IMR-90 (cell line): ENCODE measurements at regions not wholly inside any gene's neighbourhood (a gene's known extent, or its start where the extent isn't known, plus 50 kb on each side); places are given as distances from the start of the nearest gene placed in this dataset.
"Not testable (repeated sequence)": the region's sequence is repeated elsewhere in the genome, so short reads cannot be mapped to it uniquely, and the experiment has no call there.

Experiments
- ATAC-seq: fragments of 200-7000 bp; cut with Tn5 transposase; 2 replicates; pipeline ENCODE4 v1.9.1; 2020; ENCODE audit warnings: low read depth, mild to moderate bottlenecking, moderate library complexity
- BruUV-seq: library from RNA; stranded (reverse); fragments of 400-500 nt; replicated peaks from 2 replicates; lab custom pipeline; 2021; lab: Mats Ljungman, UMichigan
- CTCF ChIA-PET: fragments of 300-600 bp; formaldehyde crosslinking; extraction: SDS; loops from one replicate; lab custom pipeline; 2021; ENCODE audit warnings: antibody characterized with exemption; lab: Yijun Ruan, JAX
- POLR2A ChIA-PET: fragments of 300-600 bp; sonication (Branson Sonifier 250); formaldehyde crosslinking; loops from one replicate; lab custom pipeline; 2022; ENCODE audit warnings: antibody characterized with exemption; ENCODE audit not compliant: unreplicated experiment; lab: Charles Lee
- DNase-seq: peaks from one replicate; pipeline ENCODE4 v3.0.0; 2013
- H2AFZ ChIP-seq: replicated peaks from 2 replicates; pipeline ENCODE3; 2013; ENCODE audit warnings: low read length, mild to moderate bottlenecking; ENCODE audit not compliant: poor library complexity
- H2AK5ac ChIP-seq: 2 replicates; pipeline ENCODE4 v1.6.1; 2013; ENCODE audit warnings: low read depth, low read length, inconsistent platforms
- H2AK9ac ChIP-seq: replicated peaks from 2 replicates; pipeline ENCODE3; 2013; ENCODE audit warnings: mild to moderate bottlenecking, low read depth, low read length, moderate library complexity; ENCODE audit not compliant: poor library complexity
- H2BK120ac ChIP-seq: 2 replicates; pipeline ENCODE4 v1.6.1; 2013; ENCODE audit warnings: low read depth, low read length, inconsistent platforms
- H2BK15ac ChIP-seq: 3 replicates; pipeline ENCODE4 v1.6.1; 2013; ENCODE audit warnings: low read depth, low read length, inconsistent platforms
- H2BK20ac ChIP-seq: 2 replicates; pipeline ENCODE4 v1.6.1; 2013; ENCODE audit warnings: low read depth, mild to moderate bottlenecking, inconsistent platforms, low read length, moderate library complexity
- H2BK5ac ChIP-seq: 2 replicates; pipeline ENCODE4 v1.6.1; 2013; ENCODE audit warnings: mild to moderate bottlenecking, low read depth, low read length, inconsistent platforms; ENCODE audit not compliant: poor library complexity, severe bottlenecking
- H3K14ac ChIP-seq: replicated peaks from 2 replicates; pipeline ENCODE4 v1.6.1; 2013; ENCODE audit warnings: low read depth, low read length, inconsistent platforms
- H3K18ac ChIP-seq: 2 replicates; pipeline ENCODE4 v1.6.1; 2013; ENCODE audit warnings: low read depth, low read length, control low read depth
- H3K23ac ChIP-seq: 2 replicates; pipeline ENCODE4 v1.6.1; 2013; ENCODE audit warnings: low read depth, low read length, inconsistent platforms
- H3K27ac ChIP-seq: 2 replicates; pipeline ENCODE4 v1.5.1; 2013; ENCODE audit warnings: mild to moderate bottlenecking, control low read depth, low read length; ENCODE audit not compliant: insufficient read depth
- H3K27me3 ChIP-seq: 2 replicates; pipeline ENCODE4 v1.6.1; 2013; ENCODE audit warnings: low read length; ENCODE audit not compliant: control insufficient read depth, insufficient read depth
- H3K36me3 ChIP-seq: 2 replicates; pipeline ENCODE4 v1.6.1; 2013; ENCODE audit warnings: low read length, mixed read lengths; ENCODE audit not compliant: control insufficient read depth, insufficient read depth
- H3K4ac ChIP-seq: 2 replicates; pipeline ENCODE4 v1.6.1; 2013; ENCODE audit warnings: low read depth, low read length, inconsistent platforms
- H3K4me1 ChIP-seq: 2 replicates; pipeline ENCODE4 v1.6.1; 2013; ENCODE audit warnings: low read length, mixed read lengths; ENCODE audit not compliant: control insufficient read depth, insufficient read depth
- H3K4me2 ChIP-seq: 2 replicates; pipeline ENCODE4 v1.6.1; 2013; ENCODE audit warnings: low read depth, mild to moderate bottlenecking, control low read depth, low read length, moderate library complexity
- H3K4me3 ChIP-seq: 2 replicates; pipeline ENCODE4 v1.5.1; 2013; ENCODE audit warnings: low read depth, mild to moderate bottlenecking, control low read depth, low read length, moderate library complexity; ENCODE audit not compliant: insufficient read depth
- H3K56ac ChIP-seq: 2 replicates; pipeline ENCODE4 v1.6.1; 2013; ENCODE audit warnings: low read length, inconsistent platforms; ENCODE audit not compliant: insufficient read depth; ENCODE audit errors: extremely low read depth
- H3K79me1 ChIP-seq, 2 experiments: 2 replicates each; pipeline ENCODE4 v1.6.1; 2013; ENCODE audit warnings: low read length in 2 of 2, inconsistent platforms in 1 of 2, low read depth in 1 of 2
- H3K9ac ChIP-seq: 2 replicates; pipeline ENCODE4 v1.6.1; 2013; ENCODE audit warnings: low read depth, low read length, control low read depth
- H3K9me1 ChIP-seq: 2 replicates; pipeline ENCODE4 v1.6.1; 2013; ENCODE audit warnings: low read length, inconsistent platforms; ENCODE audit not compliant: insufficient read depth
- H3K9me3 ChIP-seq: 2 replicates; pipeline ENCODE4 v1.6.1; 2013; ENCODE audit warnings: low read length; ENCODE audit not compliant: control insufficient read depth, insufficient read depth
- H4K20me1 ChIP-seq: 2 replicates; pipeline ENCODE4 v1.6.1; 2013; ENCODE audit warnings: low read length, inconsistent platforms; ENCODE audit not compliant: insufficient read depth
- H4K5ac ChIP-seq: 2 replicates; pipeline ENCODE4 v1.6.1; 2013; ENCODE audit warnings: mild to moderate bottlenecking, low read depth, low read length, control low read depth
- H4K8ac ChIP-seq, 2 experiments: 2 replicates each; pipeline ENCODE4 v1.6.1; 2013; ENCODE audit warnings: low read depth in 2 of 2, low read length in 2 of 2, control low read depth in 1 of 2, inconsistent platforms in 1 of 2
- H4K91ac ChIP-seq: 2 replicates; pipeline ENCODE4 v1.6.1; 2013; ENCODE audit warnings: low read depth, low read length, inconsistent platforms; ENCODE audit not compliant: insufficient read depth
- CHD1 ChIP-seq: IDR thresholded peaks from 2 replicates; pipeline ENCODE4 v1.6.1; 2012; ENCODE audit warnings: low read depth, low read length, improper control_type of control experiment
- MAFK ChIP-seq: IDR thresholded peaks from 2 replicates; pipeline ENCODE4 v1.6.1; 2012; ENCODE audit warnings: low read depth, low read length, improper control_type of control experiment
- MXI1 ChIP-seq: IDR thresholded peaks from 2 replicates; pipeline ENCODE4 v1.6.1; 2012; ENCODE audit warnings: low read depth, mild to moderate bottlenecking, low read length, moderate library complexity, borderline replicate concordance
- RAD21 ChIP-seq: IDR thresholded peaks from 2 replicates; pipeline ENCODE4 v1.6.1; 2012; ENCODE audit warnings: low read length, improper control_type of control experiment
- RFX5 ChIP-seq: IDR thresholded peaks from 2 replicates; pipeline ENCODE4 v1.8.0; 2012; ENCODE audit warnings: low read depth, mild to moderate bottlenecking, low read length, moderate library complexity
- SMC3 ChIP-seq: fragments of 150-350 bp; IDR thresholded peaks from 2 replicates; pipeline ENCODE4 v1.6.1; 2016; ENCODE audit warnings: low read depth, mild to moderate bottlenecking, antibody characterized with exemption, low read length, moderate library complexity
- WGBS, 2 experiments: methylation state at CpG; one replicate each; pipeline versions ENCODE4 v1.1.5 to v1.1.7; 2013; ENCODE audit warnings: missing lambda C conversion rate in 2 of 2; ENCODE audit not compliant: insufficient read length in 1 of 2; ENCODE audit errors: extremely low coverage in 2 of 2; 5-methylcytosine and 5-hydroxymethylcytosine counted together
- dilution Hi-C: fragments of 300-500 bp; cut with HindIII; formaldehyde crosslinking; loops from one replicate; pipeline ENCODE4 v1.14.3; 2018; ENCODE audit warnings: low sequenced_read_pairs; ENCODE audit not compliant: unreplicated experiment
- in situ Hi-C: fragments of 300-500 bp; cut with MboI; formaldehyde crosslinking; loops from 3 replicates; pipeline ENCODE4 v1.14.3; 2019; ENCODE audit warnings: low sequenced_read_pairs, inconsistent platforms, mixed read lengths
- intact Hi-C: fragments of 100-400 bp; cut with micrococcal nuclease; formaldehyde crosslinking; loops from 2 replicates; pipeline ENCODE4 v1.10.0; 2022
- TF ChIP-seq, protein P1 (sequence below): fragments of 150-350 bp; IDR thresholded peaks from 2 replicates; pipeline ENCODE4 v1.6.1; 2017; ENCODE audit warnings: mild to moderate bottlenecking, antibody characterized with exemption, low read length, low read depth
- TF ChIP-seq, protein P2 (sequence below): fragments of 150-350 bp; IDR thresholded peaks from 2 replicates; pipeline ENCODE4 v1.6.1; 2016; ENCODE audit warnings: low read depth, mild to moderate bottlenecking, low read length, moderate library complexity, borderline replicate concordance

DNA sequence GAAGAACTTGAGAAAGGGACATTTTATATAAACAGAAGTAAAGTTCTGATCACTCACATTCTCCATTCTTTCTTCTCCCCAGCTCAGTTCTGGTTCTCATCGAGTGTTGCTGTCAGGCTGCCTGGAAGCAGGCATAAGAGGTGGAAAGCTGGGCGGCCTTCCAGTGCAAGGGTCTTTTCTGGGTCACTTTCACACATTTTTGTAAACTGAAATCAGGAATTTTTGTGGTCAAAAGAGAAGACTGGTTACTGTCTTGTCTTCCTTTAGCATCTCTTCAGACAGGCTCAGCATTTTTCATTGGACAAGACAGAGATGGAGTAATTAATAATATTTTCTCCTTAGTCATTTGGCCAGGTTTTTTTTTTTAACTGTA is 93.7 kb downstream of the CTH start:
- no peak overlapping the region for H3K9ac ChIP-seq
- H3K4me1 ChIP-seq, result no peaks in the 10 kb centered on the region
- no peak overlapping the region for H4K5ac ChIP-seq
- H3K23ac ChIP-seq, result no peak overlapping the region
- no peak overlapping the region for H3K4me2 ChIP-seq
- no peak overlapping the region for H3K4ac ChIP-seq
- DNase-seq (peak; percentile 18), ATAC-seq (peak; percentile 37)
- no peak overlapping the region for H3K27ac ChIP-seq
- in situ Hi-C loops, result no loop called here
- H3K9me3 ChIP-seq, result no peaks in the 10 kb centered on the region
- no peak overlapping the region for H3K4me3 ChIP-seq
- dilution Hi-C loops, result no loop called here
- H4K8ac ChIP-seq, result no peak overlapping the region
- H2AK9ac ChIP-seq, result no peak overlapping the region
- no peak overlapping the region for H3K18ac ChIP-seq
- H3K27me3 ChIP-seq, result peaks cover 3% of the 10 kb centered on the region; the same call in 1 of the 2 replicates
- no peak overlapping the region for H3K56ac ChIP-seq
- H3K36me3 ChIP-seq, result no peaks in the 10 kb centered on the region
- no peaks in the 10 kb centered on the region for H3K79me1 ChIP-seq
- WGBS, 2 experiments, result no CpG with 5 or more reads among the region's 2 CpGs
- H3K9me1 ChIP-seq, result no peaks in the 10 kb centered on the region
- no peak overlapping the region for H2BK5ac ChIP-seq
- ChIA-PET POLR2A (interaction anchor here (0.7 kb wide), 1 partner anchor 411 kb away, joined by 4 read pairs; no protein-coding TSS in a partner anchor), CTCF (interaction anchor here (1.3 kb wide), 1 partner anchor 68 kb away, joined by 3 read pairs; no protein-coding TSS in a partner anchor)
- H4K91ac ChIP-seq, result no peak overlapping the region
- H2AFZ ChIP-seq, result no peak overlapping the region
- H2AK5ac ChIP-seq, result no peak overlapping the region
- no peak overlapping the region for H2BK20ac ChIP-seq
- H4K20me1 ChIP-seq, result no peaks in the 10 kb centered on the region
- H2BK15ac ChIP-seq, result no peak overlapping the region
- BruUV-seq, result no TSS peak
- intact Hi-C loops, result no loop called here
- H3K14ac ChIP-seq, result no peak overlapping the region
- TF ChIP-seq CHD1 (no peak), RFX5 (no peak), MXI1 (no peak), RAD21 (no peak), SMC3 (no peak), MAFK (no peak)
- TF ChIP-seq, protein P1, sequence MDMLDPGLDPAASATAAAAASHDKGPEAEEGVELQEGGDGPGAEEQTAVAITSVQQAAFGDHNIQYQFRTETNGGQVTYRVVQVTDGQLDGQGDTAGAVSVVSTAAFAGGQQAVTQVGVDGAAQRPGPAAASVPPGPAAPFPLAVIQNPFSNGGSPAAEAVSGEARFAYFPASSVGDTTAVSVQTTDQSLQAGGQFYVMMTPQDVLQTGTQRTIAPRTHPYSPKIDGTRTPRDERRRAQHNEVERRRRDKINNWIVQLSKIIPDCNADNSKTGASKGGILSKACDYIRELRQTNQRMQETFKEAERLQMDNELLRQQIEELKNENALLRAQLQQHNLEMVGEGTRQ, result no peak
- TF ChIP-seq, protein P2, sequence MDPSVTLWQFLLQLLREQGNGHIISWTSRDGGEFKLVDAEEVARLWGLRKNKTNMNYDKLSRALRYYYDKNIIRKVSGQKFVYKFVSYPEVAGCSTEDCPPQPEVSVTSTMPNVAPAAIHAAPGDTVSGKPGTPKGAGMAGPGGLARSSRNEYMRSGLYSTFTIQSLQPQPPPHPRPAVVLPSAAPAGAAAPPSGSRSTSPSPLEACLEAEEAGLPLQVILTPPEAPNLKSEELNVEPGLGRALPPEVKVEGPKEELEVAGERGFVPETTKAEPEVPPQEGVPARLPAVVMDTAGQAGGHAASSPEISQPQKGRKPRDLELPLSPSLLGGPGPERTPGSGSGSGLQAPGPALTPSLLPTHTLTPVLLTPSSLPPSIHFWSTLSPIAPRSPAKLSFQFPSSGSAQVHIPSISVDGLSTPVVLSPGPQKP, result no peak
- H2BK120ac ChIP-seq, result no peak overlapping the region

DNA sequence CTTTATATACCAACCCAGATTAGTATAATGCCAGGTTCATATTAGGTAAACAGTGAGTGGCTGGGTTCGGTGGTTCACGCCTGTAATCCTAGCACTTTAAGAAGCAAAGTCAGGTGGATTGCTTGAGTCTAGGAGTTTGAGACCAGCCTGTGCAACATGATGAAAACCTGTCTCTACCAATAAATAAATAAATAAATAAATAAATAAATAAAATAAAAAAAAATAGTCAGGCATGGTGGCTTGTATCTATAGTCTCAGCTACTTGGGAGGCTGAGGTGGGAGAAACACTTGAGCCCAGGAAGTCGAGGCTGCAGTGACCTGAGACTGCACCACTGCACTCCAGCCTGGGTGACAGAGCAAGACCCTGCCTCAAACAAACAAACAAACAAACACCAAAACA is 96.9 kb downstream of the CTH start:
- WGBS, 2 experiments, result no CpG with 5 or more reads among the region's 3 CpGs
- H3K27me3 ChIP-seq, H3K56ac ChIP-seq, H3K79me1 ChIP-seq, dilution Hi-C loops, intact Hi-C loops, H2AK5ac ChIP-seq, BruUV-seq, H3K4me1 ChIP-seq, H3K9ac ChIP-seq, H3K4me3 ChIP-seq, H2BK15ac ChIP-seq, H2AK9ac ChIP-seq, H3K18ac ChIP-seq, H4K8ac ChIP-seq, H4K20me1 ChIP-seq, POLR2A ChIA-PET, H3K14ac ChIP-seq, H2BK120ac ChIP-seq, H3K27ac ChIP-seq, H3K9me1 ChIP-seq, H2BK20ac ChIP-seq, H3K9me3 ChIP-seq, H2AFZ ChIP-seq, in situ Hi-C loops, H3K23ac ChIP-seq, H3K36me3 ChIP-seq, DNase-seq, H4K5ac ChIP-seq, H3K4me2 ChIP-seq, H4K91ac ChIP-seq, H2BK5ac ChIP-seq, H3K4ac ChIP-seq, CTCF ChIA-PET, ATAC-seq: not testable (repeated sequence)
